ENCODE measurements at regions not wholly inside any gene's neighbourhood (a gene's known extent, or its start where the extent isn't known, plus 50 kb on each side); places are given as distances from the start of the nearest gene placed in this dataset.

DNA sequence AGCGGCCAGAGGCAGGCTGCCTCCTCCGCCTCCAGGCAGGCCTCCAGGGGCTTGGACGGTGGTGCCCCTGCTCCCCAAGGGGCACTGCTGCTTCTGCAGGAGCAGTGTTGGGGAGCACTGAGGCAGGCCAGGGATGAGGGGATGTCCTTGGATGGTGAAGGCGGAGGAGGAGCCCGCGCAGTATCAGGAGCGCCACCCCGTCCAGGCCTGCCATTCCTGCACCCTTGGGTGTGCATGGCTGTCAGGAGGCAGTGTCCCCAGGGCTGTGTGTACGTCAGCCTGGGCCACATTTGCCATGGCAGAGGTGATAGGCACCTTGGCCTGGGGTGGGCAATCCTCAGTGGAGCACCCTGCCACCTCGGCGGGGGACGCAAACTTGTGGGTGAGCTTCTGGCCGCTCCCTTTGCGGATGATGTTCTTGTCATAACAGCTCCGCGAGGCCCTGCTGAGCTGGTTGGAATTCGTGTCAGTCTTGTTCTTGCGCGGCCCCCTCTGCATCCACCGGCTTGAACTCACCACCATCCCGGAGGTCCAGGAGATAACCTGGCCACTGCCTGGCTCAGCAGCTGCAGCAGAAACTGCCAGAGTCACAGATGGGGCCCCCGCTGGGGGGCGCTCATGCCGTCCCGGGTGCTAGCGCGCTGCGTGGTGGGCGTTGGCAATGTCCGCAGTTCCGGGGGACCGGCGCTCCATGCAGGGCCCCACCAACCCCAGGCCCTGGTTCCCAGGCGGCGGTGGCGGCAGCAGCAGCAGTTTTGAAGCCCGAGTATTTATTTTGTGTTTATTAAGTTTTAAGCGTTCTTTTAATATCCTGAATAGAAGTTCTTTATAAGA, 182.3 kb upstream of the ADCY1 start:
- H3K27me3 Mint-ChIP-seq: no peaks in the 10 kb centered on the region
- peaks cover 6% of the 10 kb centered on the region for H3K9me3 Mint-ChIP-seq (ENCODE audit: low read depth)
- DNase-seq (no peak), ATAC-seq (no peak)
- no peak overlapping the region for H3K27ac Mint-ChIP-seq
- no peaks in the 10 kb centered on the region for H3K4me1 Mint-ChIP-seq
- H3K36me3 Mint-ChIP-seq (ENCODE audit: low read depth): no peaks in the 10 kb centered on the region
- ChIA-PET POLR2A (no interaction called here), CTCF (no interaction called here)
- no peak overlapping the region for H3K4me3 Mint-ChIP-seq
- intact Hi-C loops (cut with DNase I, micrococcal nuclease): no loop called here

DNA sequence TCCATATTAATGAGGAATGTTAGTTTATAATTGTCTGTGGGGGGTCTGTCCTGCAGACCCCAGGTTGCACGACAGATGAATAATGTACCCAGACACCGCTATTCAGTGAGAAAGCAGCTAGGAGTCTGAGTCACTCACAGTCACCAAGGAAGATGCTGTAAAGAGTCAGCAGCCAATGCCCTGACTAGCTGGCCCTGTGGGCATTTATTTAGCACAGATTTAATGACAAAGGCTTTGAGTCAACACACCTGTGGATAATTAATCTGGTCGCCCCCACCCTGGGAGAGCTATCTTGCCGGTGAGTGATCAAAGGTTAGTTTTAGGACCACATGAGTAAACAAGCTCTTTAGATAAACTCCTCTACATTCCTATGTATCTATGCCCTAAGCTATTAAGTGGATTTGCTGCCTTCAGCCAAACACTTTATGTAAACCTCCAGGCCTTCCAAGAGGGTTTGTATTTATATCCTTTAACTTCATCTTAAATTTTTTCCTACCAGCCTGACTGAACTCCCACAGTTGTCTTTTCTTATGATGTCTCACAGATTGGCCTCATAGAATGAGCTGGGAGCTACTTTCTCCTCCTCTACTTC, 180.0 kb upstream of the ADCY1 start:
- Mint-ChIP-seq H3K27ac (no peak overlapping the region), H3K27me3 (peaks cover 2% of the 10 kb centered on the region), H3K4me1 (no peaks in the 10 kb centered on the region), H3K4me3 (no peak overlapping the region), H3K9me3 (ENCODE audit: low read depth) (peaks cover 6% of the 10 kb centered on the region), H3K36me3 (ENCODE audit: low read depth) (no peaks in the 10 kb centered on the region)
- no peak for DNase-seq
- no peak for ATAC-seq
- POLR2A ChIA-PET: no interaction called here
- CTCF ChIA-PET: no interaction called here
- intact Hi-C loops (cut with DNase I, micrococcal nuclease): no loop called here

DNA sequence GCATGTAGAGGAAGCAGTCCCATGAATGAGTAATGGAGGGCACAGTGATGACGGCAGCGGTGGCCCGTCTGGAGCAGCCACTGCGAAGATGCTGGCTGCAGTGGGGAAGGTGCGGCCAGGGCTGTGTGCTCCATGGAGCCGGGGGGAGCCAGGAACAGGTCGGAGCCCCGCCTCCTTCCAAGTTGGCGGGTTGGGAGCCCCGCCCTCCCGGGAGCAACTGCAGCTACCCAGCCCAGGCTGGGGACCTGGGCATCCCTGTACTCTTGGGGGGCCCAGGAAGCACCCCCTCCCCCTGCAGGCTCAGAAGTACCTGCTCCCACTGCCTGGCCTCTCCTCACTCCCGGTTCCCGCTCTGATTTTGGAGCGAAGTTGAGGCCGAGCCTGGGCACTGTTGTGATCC, 175.1 kb upstream of the ADCY1 start:
- H3K4me3 Mint-ChIP-seq: no peak overlapping the region
- ChIA-PET CTCF (no interaction called here), POLR2A (no interaction called here)
- ATAC-seq (no peak), DNase-seq (no peak)
- no peak overlapping the region for H3K27ac Mint-ChIP-seq
- intact Hi-C loops (cut with DNase I, micrococcal nuclease): no loop called here
- peaks cover 6% of the 10 kb centered on the region for H3K4me1 Mint-ChIP-seq
- H3K9me3 Mint-ChIP-seq (ENCODE audit: low read depth): peaks cover 9% of the 10 kb centered on the region
- H3K27me3 Mint-ChIP-seq: peaks cover 11% of the 10 kb centered on the region
- no peaks in the 10 kb centered on the region for H3K36me3 Mint-ChIP-seq (ENCODE audit: low read depth)

DNA sequence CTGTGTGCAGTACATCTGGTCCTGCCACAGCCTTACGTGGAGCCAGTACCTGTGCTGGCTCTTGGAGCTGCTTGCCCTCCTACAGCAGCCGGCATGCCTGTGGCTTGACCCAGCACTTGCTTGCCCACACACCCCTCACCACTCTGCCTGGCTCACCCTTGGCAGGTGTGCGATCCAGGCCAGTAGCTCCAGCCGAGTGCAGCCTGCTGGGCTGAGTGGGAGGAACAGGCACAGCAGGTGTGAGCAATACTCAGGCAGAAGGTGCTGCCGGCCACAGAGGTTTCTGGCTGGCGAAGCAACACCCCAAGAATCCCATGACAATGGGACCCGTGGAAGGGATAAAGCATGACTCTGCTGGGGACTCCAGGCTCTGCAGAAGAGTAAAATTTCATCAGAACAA, 173.5 kb upstream of the ADCY1 start:
- Mint-ChIP-seq H3K36me3 (ENCODE audit: low read depth) (no peaks in the 10 kb centered on the region), H3K4me3 (no peak overlapping the region), H3K9me3 (ENCODE audit: low read depth) (peaks cover 4% of the 10 kb centered on the region), H3K4me1 (peaks cover 6% of the 10 kb centered on the region), H3K27me3 (peaks cover 14% of the 10 kb centered on the region), H3K27ac (no peak overlapping the region)
- no peak for DNase-seq
- no peak for ATAC-seq
- CTCF ChIA-PET: no interaction called here
- POLR2A ChIA-PET: no interaction called here
- intact Hi-C loops (cut with DNase I, micrococcal nuclease): no loop called here

DNA sequence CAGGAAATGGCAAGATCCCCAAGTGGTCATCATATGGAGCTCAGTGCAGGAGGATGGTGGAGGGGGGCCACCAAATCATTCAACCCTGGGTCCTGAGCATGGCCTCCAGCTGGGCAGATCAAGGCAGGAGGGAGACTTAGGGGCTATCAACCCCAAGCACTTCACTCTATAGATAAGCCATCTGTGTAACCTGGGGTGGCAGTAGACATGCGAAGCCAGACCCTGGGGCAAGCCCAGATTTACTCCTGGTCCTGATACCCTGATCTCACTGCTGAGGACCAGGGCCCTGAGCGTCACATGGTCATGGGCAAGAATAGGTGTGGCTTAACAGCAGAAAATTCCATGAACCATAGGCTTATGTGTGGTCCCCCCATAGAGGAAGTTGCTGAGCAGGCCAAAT, 173.0 kb upstream of the ADCY1 start:
- POLR2A ChIA-PET: no interaction called here

DNA sequence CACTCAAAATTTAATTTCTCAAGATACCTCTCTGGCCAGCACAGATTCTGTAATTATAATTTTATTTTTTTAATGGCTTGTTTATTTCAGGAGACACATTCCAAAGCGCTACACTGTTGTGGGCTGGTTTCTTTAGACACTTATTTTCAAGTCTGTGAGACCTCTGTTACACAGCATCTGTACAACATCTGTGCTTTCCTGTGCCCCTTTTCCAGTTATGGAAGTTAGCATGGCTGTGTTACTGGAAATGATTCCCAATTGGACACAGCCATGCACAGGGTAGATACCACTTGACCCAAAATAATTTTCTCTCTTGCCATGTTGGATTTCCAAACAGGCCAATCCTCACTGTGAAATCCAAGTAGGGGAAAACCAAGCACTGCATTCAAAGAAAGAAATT, 172.3 kb upstream of the ADCY1 start:
- H3K4me3 Mint-ChIP-seq: no peak overlapping the region
- no peaks in the 10 kb centered on the region for H3K36me3 Mint-ChIP-seq (ENCODE audit: low read depth)
- peaks cover 4% of the 10 kb centered on the region for H3K9me3 Mint-ChIP-seq (ENCODE audit: low read depth)
- intact Hi-C loops (cut with DNase I, micrococcal nuclease): no loop called here
- ATAC-seq: no peak
- no peak overlapping the region for H3K27ac Mint-ChIP-seq
- peaks cover 6% of the 10 kb centered on the region for H3K4me1 Mint-ChIP-seq
- CTCF ChIA-PET: interaction anchor here (0.7 kb wide), 1 partner anchor 57 kb away, joined by 5 read pairs; no protein-coding TSS in a partner anchor
- no peak for DNase-seq
- peaks cover 17% of the 10 kb centered on the region for H3K27me3 Mint-ChIP-seq
- POLR2A ChIA-PET: no interaction called here

More for the DNA sequence above, 173.0 kb upstream of the ADCY1 start:
- no peaks in the 10 kb centered on the region for H3K36me3 Mint-ChIP-seq (ENCODE audit: low read depth)
- no peak for DNase-seq
- peaks cover 6% of the 10 kb centered on the region for H3K4me1 Mint-ChIP-seq
- intact Hi-C loops (cut with DNase I, micrococcal nuclease): no loop called here
- no peak overlapping the region for H3K27ac Mint-ChIP-seq
- no peak overlapping the region for H3K4me3 Mint-ChIP-seq
- CTCF ChIA-PET: no interaction called here
- peaks cover 14% of the 10 kb centered on the region for H3K27me3 Mint-ChIP-seq
- ATAC-seq: no peak
- H3K9me3 Mint-ChIP-seq (ENCODE audit: low read depth): peaks cover 4% of the 10 kb centered on the region

DNA sequence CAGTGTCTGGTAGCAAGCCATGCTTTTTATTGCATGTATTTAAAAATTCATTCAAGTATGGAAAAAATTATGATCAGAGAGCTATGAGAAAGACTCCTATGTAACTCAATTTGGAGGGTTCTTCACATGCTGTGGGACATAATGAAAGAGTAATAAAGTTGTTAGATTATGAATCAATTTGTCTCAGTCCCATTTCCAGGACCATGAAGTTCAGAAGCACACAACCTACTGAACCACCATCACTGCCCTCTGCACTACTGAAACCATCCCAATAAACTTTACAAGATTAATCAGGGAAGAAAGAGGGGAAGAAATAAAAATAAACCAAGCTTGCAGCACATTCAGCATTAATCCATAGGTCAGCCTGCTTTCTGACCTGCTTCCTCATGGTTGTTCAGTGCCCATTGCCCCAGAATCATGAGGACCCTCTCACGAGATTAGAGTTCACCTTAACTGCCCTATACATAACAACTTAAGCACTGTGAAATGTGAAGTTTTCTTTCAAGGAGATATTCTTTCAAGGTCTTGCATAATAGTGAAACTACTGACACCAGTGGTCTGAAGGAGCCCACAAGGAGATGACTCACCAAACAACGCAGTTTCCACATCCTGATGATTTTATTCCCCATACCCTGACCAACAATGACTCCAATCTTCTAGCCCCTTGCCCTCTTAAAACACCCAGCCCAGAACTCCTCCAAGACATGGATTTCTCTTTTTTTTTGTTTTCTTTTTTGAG, 171.5 kb upstream of the ADCY1 start:
- Mint-ChIP-seq H3K4me3 (no peak overlapping the region), H3K36me3 (ENCODE audit: low read depth) (no peaks in the 10 kb centered on the region), H3K9me3 (ENCODE audit: low read depth) (peaks cover 4% of the 10 kb centered on the region), H3K27me3 (peaks cover 17% of the 10 kb centered on the region), H3K27ac (no peak overlapping the region), H3K4me1 (peaks cover 6% of the 10 kb centered on the region)
- intact Hi-C loops (cut with DNase I, micrococcal nuclease): no loop called here
- POLR2A ChIA-PET: no interaction called here
- ATAC-seq (peak; percentile 73), DNase-seq (no peak)
- CTCF ChIA-PET: interaction anchor here (0.7 kb wide), 1 partner anchor 56 kb away, joined by 5 read pairs; no protein-coding TSS in a partner anchor

DNA sequence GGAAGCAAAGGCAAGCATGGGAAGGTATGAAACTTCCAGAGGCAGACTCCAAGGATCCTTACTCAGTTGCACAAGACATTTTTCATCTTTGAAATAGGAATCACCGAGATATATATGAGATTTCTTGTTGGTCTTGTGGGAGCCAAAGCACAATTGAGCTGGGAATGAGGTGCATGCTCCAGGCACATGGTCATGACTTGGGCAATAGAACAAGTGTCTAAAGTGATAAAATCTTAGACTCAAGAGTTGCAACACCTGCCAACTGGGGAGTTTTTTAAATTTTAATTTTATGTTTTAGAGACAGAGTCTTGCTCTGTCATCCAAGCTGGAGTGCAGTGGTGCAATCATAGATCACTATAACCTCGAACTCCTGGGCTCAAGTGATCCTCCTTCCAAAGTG, 169.5 kb upstream of the ADCY1 start:
- DNase-seq: no peak
- CTCF ChIA-PET: no interaction called here
- POLR2A ChIA-PET: no interaction called here
- intact Hi-C loops (cut with DNase I, micrococcal nuclease): no loop called here
- no peak overlapping the region for H3K27ac Mint-ChIP-seq
- peaks cover 6% of the 10 kb centered on the region for H3K4me1 Mint-ChIP-seq
- H3K36me3 Mint-ChIP-seq (ENCODE audit: low read depth): no peaks in the 10 kb centered on the region
- no peak for ATAC-seq
- H3K4me3 Mint-ChIP-seq: no peak overlapping the region
- peaks cover 4% of the 10 kb centered on the region for H3K9me3 Mint-ChIP-seq (ENCODE audit: low read depth)
- H3K27me3 Mint-ChIP-seq: peaks cover 15% of the 10 kb centered on the region

DNA sequence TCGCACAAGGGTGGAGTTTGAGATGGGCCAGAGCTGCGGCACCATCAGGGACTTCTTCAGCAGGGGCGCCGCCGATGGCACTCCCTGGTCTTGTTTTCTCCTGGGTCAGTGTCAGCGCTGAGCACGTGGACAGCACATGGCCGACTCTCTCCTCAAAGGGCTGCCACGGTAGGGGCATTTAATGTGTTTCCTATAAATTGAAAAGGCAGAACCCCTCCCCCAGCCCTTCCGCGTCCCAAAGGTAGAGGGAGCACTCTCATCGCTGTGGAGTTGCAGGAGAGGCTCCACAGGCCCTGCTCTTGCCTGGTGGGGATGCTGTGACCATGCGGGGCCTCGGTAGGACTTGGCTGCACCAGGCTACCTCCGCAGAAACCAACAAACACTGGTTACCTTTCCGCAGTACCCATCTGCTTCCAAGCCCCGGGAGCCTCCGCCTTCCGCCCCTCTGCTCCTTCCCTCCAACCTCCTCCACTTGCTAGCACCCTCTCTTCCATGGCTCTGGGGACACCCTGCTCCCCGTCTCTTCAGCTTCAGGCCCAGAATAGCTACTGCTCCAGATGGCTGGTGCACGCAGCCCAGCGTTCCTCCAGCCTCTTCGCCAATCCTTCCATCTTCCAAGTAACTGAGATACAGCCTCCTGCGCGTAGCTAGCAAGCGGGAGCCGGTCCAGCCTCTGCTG, 166.3 kb upstream of the ADCY1 start:
- no peak overlapping the region for H3K4me3 Mint-ChIP-seq
- ChIA-PET POLR2A (no interaction called here), CTCF (interaction anchor here (1.4 kb wide), 1 partner anchor 15 kb away, joined by 4 read pairs; no protein-coding TSS in a partner anchor)
- H3K36me3 Mint-ChIP-seq (ENCODE audit: low read depth): no peaks in the 10 kb centered on the region
- peaks cover 4% of the 10 kb centered on the region for H3K9me3 Mint-ChIP-seq (ENCODE audit: low read depth)
- intact Hi-C loops (cut with DNase I, micrococcal nuclease): no loop called here
- no peak for DNase-seq
- no peak for ATAC-seq
- peaks cover 2% of the 10 kb centered on the region for H3K4me1 Mint-ChIP-seq
- H3K27ac Mint-ChIP-seq: no peak overlapping the region
- H3K27me3 Mint-ChIP-seq: peaks cover 11% of the 10 kb centered on the region

DNA sequence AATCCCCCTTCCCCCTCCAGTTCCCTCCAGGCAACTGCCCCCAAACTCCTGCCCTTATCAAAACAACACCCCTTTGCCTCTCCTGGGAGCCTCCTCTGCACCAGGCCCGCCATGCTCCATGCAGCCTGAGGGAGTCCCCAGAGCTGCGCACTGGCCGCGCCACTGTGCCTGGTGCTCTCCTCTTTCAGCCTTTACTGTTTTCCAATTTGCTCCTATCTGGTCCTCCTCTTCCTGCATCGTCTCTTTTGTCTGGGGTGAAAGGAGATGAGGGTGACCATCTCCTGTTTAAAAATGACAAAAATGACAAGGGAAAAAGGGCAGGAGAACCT, 165.8 kb upstream of the ADCY1 start:
- H3K9me3 Mint-ChIP-seq (ENCODE audit: low read depth): peaks cover 4% of the 10 kb centered on the region
- no peaks in the 10 kb centered on the region for H3K4me1 Mint-ChIP-seq
- ChIA-PET CTCF (no interaction called here), POLR2A (no interaction called here)
- no peak for ATAC-seq
- H3K27me3 Mint-ChIP-seq: peaks cover 10% of the 10 kb centered on the region
- H3K27ac Mint-ChIP-seq: no peak overlapping the region
- DNase-seq: no peak
- no peak overlapping the region for H3K4me3 Mint-ChIP-seq
- no peaks in the 10 kb centered on the region for H3K36me3 Mint-ChIP-seq (ENCODE audit: low read depth)
- intact Hi-C loops (cut with DNase I, micrococcal nuclease): no loop called here

DNA sequence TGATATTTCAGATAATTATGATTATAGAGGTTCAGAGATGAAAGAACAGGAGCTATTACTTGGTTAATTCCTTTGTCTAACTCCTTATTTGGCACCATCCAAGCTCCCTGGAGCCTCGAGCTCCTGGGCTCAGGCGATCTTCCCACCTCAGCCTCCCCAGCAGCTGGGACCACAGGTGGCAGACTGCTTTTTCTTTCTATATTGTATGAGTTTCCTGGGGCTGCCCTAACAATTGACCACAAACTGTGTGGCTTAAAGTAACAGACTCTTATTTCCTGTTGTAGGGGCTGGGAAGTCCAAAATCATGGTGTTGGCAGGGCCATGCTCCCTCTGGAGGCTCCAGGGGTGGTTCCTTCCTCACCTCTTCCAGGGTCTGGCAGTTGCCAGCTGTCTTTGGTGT, 163.3 kb upstream of the ADCY1 start:
- DNase-seq: no peak
- H3K4me1 Mint-ChIP-seq: no peaks in the 10 kb centered on the region
- ChIA-PET CTCF (interaction anchor here (0.5 kb wide), 1 partner anchor 167 kb away, joined by 3 read pairs; no protein-coding TSS in a partner anchor), POLR2A (no interaction called here)
- no peak for ATAC-seq
- no peaks in the 10 kb centered on the region for H3K36me3 Mint-ChIP-seq (ENCODE audit: low read depth)
- H3K27ac Mint-ChIP-seq: no peak overlapping the region
- H3K27me3 Mint-ChIP-seq: peaks cover 6% of the 10 kb centered on the region
- H3K4me3 Mint-ChIP-seq: no peak overlapping the region
- no peaks in the 10 kb centered on the region for H3K9me3 Mint-ChIP-seq (ENCODE audit: low read depth)
- intact Hi-C loops (cut with DNase I, micrococcal nuclease): no loop called here
